ENCODE measurements at regions not wholly inside any gene's neighbourhood (a gene's known extent, or its start where the extent isn't known, plus 50 kb on each side); places are given as distances from the start of the nearest gene placed in this dataset.
"Not testable (repeated sequence)": the region's sequence is repeated elsewhere in the genome, so short reads cannot be mapped to it uniquely, and the experiment has no call there.

DNA sequence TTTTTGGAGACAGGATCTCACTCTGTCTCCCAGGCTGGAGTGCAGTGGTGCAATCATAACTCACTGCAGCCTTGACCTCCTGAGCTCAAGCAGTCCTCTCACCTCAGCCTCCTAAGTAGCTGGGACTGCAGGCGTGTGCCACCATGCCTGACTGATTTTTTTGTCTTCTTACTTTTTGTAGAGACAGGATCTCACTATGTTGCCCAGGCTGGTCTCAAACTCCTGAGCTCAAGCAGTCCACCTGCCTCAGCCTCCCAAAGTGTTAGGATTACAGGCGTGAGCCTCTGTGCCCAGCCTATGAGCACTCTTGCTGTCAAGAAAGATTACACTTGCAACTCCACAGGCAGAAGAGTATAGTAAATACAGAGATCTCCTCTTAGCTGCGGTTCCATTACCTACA, 151.5 kb upstream of the SLC35G4 start:
- not testable (repeated sequence) for H3K36me3 Mint-ChIP-seq, H3K27me3 Mint-ChIP-seq, H3K4me3 Mint-ChIP-seq, H3K27ac Mint-ChIP-seq, H3K9me3 Mint-ChIP-seq, H3K4me1 Mint-ChIP-seq

DNA sequence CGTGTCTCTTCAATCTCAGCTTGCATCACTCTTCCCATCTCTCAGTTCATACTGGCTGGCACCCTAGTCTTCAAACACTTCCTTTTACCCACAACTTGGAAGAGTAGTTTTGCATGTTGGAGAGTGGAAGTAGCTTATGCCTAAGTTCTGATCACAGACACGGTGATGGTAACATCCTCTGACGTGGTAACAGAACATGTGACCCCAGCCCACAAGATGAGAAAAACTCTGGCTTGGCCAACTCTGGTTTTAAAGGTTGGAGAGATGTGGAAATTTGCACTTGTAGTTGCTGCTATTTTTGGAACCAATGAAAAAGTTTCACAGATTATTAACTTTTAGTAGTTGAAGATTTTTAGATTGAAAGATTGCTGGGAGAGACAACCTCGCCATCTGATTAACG, 155.4 kb upstream of the SLC35G4 start:
- H3K9me3 Mint-ChIP-seq = peaks cover 0 to 2% (median 2%) of the 10 kb centered on the region in 3 donors
- no peaks in the 10 kb centered on the region for H3K4me1 Mint-ChIP-seq
- H3K4me3 Mint-ChIP-seq = no peak overlapping the region
- H3K36me3 Mint-ChIP-seq = peaks cover 1% of the 10 kb centered on the region
- peaks cover 2% of the 10 kb centered on the region for H3K27me3 Mint-ChIP-seq
- no peak overlapping the region for H3K27ac Mint-ChIP-seq

DNA sequence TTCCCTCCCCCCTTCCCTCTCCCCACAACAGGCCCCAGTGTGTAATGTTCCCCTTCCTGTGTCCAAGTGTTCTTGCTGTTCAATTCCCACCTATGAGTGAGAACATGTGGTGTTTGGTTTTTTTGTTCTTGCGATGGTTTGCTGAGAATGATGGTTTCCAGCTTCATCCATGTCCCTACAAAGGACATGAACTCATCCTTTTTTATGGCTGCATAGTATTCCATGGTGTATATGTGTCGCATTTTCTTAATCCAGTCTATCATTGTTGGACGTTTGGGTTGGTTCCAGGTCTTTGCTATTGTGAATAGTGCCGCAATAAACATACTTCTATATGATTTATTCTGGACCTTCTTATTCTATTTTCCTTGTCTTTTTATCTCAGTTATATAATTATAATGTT, 165.2 kb upstream of the SLC35G4 start:
- H3K27me3 Mint-ChIP-seq, H3K9me3 Mint-ChIP-seq, H3K4me3 Mint-ChIP-seq, H3K4me1 Mint-ChIP-seq, H3K36me3 Mint-ChIP-seq, H3K27ac Mint-ChIP-seq: not testable (repeated sequence)

DNA sequence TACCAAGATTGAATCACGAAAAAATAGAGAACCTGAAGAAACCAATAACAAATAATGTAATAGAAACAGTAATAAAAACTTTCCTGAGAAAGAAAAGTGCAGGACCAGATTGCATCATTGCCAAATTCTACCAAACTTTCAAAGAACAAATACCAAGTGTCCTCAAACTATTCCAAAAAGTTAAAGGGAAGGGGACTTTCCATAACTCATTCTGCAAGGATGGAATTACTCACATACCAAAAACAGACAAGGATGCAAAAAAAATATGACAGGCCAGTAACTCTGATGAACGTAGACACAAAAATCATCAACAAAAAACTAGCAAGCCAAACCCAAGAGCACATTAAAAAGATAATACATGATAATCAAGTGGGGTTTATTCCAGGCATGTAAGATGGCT, 172.3 kb upstream of the SLC35G4 start:
- no peaks in the 10 kb centered on the region for H3K4me1 Mint-ChIP-seq
- no peak overlapping the region for H3K27ac Mint-ChIP-seq
- no peaks in the 10 kb centered on the region for H3K36me3 Mint-ChIP-seq
- peaks cover 5 to 6% (median 5%) of the 10 kb centered on the region in 3 donors for H3K9me3 Mint-ChIP-seq
- H3K27me3 Mint-ChIP-seq = no peaks in the 10 kb centered on the region
- no peak overlapping the region for H3K4me3 Mint-ChIP-seq

DNA sequence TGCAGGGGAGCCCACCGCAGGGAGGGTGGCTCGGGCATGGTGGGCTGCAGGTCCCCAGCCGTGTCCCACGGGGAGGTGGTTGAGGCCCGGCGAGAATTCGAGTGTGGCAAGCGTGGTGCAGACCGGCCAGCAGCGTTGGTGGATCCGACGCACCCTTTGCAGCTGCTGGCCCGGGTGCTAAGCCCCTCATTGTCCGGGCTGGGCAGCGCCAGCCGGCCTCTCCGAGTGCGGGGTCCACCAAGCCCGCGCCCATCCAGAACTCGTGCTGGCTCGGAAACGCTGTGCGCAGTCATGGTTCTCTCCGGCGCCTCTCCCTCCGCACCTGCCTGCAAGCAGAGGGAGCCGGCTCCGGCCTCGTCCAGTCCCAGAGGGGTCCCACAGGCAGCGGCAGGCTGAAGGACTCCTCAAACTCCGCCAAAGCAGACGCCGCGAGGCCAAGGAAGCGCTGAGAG, 177.0 kb upstream of the SLC35G4 start:
- Mint-ChIP-seq H3K27me3 (no peaks in the 10 kb centered on the region), H3K36me3 (no peaks in the 10 kb centered on the region), H3K27ac (no peak overlapping the region), H3K4me3 (no peak overlapping the region), H3K4me1 (no peaks in the 10 kb centered on the region), H3K9me3 (peaks cover 5 to 8% (median 5%) of the 10 kb centered on the region in 3 donors)

DNA sequence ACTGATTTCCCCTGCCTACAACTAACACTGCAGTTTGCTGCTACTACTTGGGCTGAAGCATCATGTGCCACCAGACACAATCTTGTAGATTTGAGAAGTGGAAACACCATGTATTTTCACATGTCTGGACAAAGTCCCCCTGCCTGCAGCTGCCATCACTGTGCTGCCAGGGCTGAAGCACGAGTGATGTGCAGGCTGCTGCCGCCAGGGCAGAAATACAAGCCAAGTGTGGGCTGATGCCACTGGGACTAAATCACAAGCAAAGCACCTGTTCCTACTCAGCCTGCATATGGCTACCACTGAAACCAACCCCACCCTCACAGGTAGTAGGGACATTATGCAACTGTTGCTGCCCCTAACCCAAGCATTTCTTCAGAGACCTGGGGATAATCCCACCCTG, 179.5 kb upstream of the SLC35G4 start:
- H3K4me3 Mint-ChIP-seq = no peak overlapping the region
- H3K36me3 Mint-ChIP-seq = no peaks in the 10 kb centered on the region
- H3K27me3 Mint-ChIP-seq = no peaks in the 10 kb centered on the region
- no peak overlapping the region for H3K27ac Mint-ChIP-seq
- H3K4me1 Mint-ChIP-seq = no peaks in the 10 kb centered on the region
- H3K9me3 Mint-ChIP-seq = peaks cover 3 to 8% (median 4%) of the 10 kb centered on the region in 3 donors

DNA sequence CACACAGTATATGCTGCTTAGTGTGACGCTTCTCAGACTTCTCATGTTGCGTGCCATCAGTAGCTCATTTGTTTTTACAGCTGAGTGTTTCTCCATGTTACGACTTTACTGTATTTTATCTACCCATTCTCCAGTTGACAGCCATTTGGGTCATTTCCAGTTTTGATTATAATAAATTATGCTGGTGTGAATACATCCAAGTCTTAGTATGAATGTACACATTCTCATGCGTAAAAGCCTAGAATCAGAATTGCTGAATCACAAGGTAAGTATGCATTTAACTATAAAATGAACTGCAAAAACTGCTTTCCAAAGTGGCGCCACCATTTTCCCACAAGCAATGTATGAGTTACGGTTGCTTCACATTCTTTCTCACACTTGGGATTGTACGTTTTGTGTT, 184.2 kb upstream of the SLC35G4 start:
- Mint-ChIP-seq H3K36me3 (no peaks in the 10 kb centered on the region), H3K4me3 (no peak overlapping the region)

DNA sequence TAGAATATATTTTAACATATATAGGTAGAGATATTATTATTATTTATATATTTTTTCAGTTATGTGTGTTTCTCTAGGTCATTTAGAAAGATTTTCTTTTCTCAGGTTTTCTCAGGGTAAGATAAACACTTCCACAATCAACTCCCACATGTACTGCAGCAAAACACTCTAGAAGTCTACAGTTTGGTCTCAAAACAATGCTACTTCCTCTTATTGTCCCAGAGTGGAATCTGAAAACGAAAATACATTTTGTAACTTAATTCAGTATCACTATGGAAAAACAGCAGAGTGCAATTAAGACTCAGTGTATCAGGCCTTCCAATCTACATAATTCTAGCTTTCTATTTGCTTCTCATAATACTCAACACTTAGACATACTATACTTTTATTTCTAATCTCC, 190.1 kb upstream of the SLC35G4 start:
- Mint-ChIP-seq H3K4me1 (no peaks in the 10 kb centered on the region), H3K27me3 (no peaks in the 10 kb centered on the region), H3K27ac (no peak overlapping the region), H3K4me3 (no peak overlapping the region), H3K36me3 (no peaks in the 10 kb centered on the region), H3K9me3 (no peaks in the 10 kb centered on the region)

More for the DNA sequence above, 184.2 kb upstream of the SLC35G4 start:
- Mint-ChIP-seq H3K27ac (no peak overlapping the region), H3K27me3 (no peaks in the 10 kb centered on the region), H3K4me1 (no peaks in the 10 kb centered on the region), H3K9me3 (peaks cover 3 to 4% (median 4%) of the 10 kb centered on the region in 3 donors)

DNA sequence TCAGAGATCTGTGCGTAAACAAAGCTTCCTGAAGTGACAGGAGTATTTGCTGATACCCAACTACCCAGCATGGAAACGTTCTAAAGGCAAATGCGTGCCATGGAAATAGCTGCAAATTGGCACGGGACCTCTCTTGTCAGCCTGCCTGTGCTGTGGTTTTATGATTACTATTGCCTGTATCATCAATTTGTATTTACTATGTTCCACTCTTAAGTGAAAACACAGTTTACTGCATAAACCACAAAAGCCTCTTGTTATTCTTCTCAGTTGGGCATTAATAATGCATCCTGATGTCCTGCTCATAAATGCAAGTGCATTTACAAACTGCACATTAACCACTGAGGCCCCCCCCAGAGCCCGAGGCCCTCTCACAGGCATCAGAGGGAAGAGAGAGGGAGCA, 196.6 kb upstream of the SLC35G4 start:
- Mint-ChIP-seq H3K9me3 (no peaks in the 10 kb centered on the region), H3K36me3 (no peaks in the 10 kb centered on the region), H3K4me1 (no peaks in the 10 kb centered on the region), H3K27me3 (no peaks in the 10 kb centered on the region), H3K4me3 (no peak overlapping the region), H3K27ac (no peak overlapping the region)

DNA sequence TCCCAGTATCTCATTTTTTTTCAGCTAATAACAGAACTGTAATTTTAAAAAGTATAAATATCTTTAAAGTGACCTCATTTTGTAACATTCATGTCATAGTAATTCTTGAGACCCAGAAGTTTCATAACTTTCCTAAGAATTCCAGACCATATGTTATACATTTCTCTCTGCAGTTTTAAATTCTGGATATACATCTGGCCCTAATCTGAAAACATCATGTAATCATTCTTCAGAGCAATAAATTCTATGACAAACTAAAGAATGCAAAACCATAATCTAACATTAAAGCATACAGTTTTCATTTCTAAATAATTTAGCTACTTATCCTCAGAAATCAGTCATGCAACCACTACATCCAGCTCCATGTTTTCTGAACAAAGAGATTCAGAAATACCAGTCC, 198.3 kb upstream of the SLC35G4 start:
- H3K27me3 Mint-ChIP-seq = no peaks in the 10 kb centered on the region
- H3K9me3 Mint-ChIP-seq = peaks cover 0 to 3% (median 0%) of the 10 kb centered on the region in 3 donors

DNA sequence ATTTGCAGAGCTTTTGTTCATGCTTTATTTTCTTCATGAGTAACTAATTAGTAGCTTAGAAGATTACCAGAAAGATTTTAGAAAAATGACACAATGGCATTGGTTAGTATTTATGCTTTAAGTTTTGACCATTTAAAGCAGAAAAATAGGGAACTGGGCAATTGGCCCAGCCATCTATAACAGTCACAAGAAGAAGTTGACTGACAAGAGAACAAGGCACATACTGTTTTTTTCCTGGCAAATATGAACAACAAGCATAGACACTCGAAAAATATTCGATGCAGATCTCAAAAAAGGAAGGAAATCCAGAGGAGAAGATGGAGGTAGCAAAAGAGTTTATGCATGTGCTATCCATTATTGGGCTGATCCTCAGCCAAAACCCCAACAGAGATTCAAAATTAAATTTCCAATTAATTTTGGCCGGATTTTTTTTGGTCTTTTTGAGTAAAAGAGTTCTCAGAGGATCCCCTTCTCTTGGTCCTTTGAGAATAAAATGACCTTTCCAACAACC, 200.8 kb upstream of the SLC35G4 start:
- Mint-ChIP-seq H3K4me1 (no peaks in the 10 kb centered on the region), H3K9me3 (peaks cover 0 to 3% (median 0%) of the 10 kb centered on the region in 3 donors), H3K4me3 (no peak overlapping the region), H3K27ac (no peak overlapping the region), H3K27me3 (no peaks in the 10 kb centered on the region), H3K36me3 (no peaks in the 10 kb centered on the region)

More for the DNA sequence above, 198.3 kb upstream of the SLC35G4 start:
- no peak overlapping the region for H3K27ac Mint-ChIP-seq
- no peak overlapping the region for H3K4me3 Mint-ChIP-seq
- no peaks in the 10 kb centered on the region for H3K4me1 Mint-ChIP-seq
- H3K36me3 Mint-ChIP-seq = no peaks in the 10 kb centered on the region

DNA sequence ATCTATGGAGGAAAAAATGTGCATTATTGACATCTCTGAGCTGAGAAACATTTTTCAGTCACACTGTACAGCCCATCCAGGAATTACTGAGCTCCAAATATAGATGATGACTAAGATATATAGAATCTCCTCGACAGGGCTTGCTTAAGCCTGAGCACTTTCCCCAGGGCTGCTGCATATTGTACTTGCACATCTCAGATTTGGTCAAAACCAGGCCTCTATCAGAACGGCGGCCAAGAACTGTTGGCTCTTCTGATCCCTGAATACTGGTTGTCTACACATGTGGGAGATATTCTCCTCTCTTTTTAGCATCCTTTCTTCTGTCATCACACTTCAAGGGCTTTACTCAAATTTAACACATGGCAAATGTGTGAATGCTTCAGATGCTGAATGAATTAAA, 201.5 kb upstream of the SLC35G4 start:
- Mint-ChIP-seq H3K4me1 (no peaks in the 10 kb centered on the region), H3K27me3 (no peaks in the 10 kb centered on the region), H3K36me3 (no peaks in the 10 kb centered on the region), H3K27ac (no peak overlapping the region), H3K9me3 (peaks cover 0 to 3% (median 0%) of the 10 kb centered on the region in 3 donors), H3K4me3 (no peak overlapping the region)

DNA sequence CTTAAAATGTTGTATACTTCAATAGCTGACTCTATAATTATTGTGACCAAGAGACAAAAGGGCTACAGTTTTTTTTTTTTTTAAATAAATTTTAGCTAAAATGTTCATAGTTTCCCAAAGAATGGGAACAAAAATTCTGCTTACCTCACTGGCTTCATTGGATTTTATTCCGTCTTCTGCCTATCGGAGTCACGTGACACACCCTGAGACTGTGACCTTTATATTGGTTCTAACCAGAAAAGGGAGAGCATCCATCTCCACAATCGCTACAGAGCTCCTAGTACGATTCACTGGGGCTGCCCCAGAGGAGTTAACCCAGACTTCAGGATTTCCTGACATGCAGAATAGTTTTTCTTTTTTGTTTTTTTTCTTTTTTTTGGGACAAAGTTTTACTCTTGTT, 203.6 kb upstream of the SLC35G4 start:
- Mint-ChIP-seq H3K4me1 (no peaks in the 10 kb centered on the region), H3K27me3 (no peaks in the 10 kb centered on the region), H3K27ac (no peak overlapping the region), H3K36me3 (peaks cover 1% of the 10 kb centered on the region), H3K4me3 (no peak overlapping the region), H3K9me3 (peaks cover 1 to 3% (median 3%) of the 10 kb centered on the region in 3 donors)

DNA sequence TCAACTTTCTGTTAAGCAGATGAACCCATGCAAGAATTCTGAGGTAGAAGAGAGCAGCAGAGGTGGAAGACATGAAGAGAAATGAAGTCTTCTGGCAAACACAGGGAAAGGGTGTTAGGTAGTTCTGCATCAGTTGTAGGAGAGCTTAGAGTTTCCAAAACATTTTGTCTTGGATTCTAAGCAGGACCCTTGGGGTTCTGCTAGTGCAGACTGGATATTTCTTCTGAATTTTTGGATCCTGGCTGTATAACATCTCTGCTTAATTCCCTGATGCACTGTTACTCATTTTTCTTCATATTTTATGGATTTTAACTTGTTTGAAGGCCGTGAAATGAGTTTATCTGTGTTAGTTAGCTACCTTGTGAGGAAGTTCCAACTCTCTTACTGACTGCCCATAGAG, 208.7 kb upstream of the SLC35G4 start:
- Mint-ChIP-seq H3K27me3 (no peaks in the 10 kb centered on the region), H3K4me3 (no peak overlapping the region), H3K9me3 (peaks cover 1 to 3% (median 2%) of the 10 kb centered on the region in 3 donors), H3K36me3 (peaks cover 1% of the 10 kb centered on the region), H3K4me1 (no peaks in the 10 kb centered on the region), H3K27ac (no peak overlapping the region)

DNA sequence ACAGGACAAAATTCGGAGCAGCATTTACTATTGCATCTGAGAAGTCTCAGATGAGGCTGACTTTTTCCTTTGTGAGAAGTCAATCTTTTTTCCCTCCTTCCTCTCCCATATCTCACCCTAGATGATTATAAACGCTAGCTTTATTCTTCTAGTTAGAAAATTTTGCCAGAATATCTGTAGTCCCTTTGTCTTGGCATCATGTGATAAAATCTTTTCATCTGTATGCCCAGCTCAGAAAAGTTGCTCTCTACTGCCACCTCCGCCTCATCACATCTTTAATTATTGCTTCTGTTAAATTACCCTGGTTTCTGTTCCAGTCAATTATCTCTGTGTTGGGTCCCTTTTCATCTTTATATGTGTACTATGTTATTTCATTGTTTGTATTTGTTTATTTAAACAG, 210.8 kb upstream of the SLC35G4 start:
- Mint-ChIP-seq H3K4me3 (no peak overlapping the region), H3K9me3 (peaks cover 1 to 3% (median 2%) of the 10 kb centered on the region in 3 donors)

DNA sequence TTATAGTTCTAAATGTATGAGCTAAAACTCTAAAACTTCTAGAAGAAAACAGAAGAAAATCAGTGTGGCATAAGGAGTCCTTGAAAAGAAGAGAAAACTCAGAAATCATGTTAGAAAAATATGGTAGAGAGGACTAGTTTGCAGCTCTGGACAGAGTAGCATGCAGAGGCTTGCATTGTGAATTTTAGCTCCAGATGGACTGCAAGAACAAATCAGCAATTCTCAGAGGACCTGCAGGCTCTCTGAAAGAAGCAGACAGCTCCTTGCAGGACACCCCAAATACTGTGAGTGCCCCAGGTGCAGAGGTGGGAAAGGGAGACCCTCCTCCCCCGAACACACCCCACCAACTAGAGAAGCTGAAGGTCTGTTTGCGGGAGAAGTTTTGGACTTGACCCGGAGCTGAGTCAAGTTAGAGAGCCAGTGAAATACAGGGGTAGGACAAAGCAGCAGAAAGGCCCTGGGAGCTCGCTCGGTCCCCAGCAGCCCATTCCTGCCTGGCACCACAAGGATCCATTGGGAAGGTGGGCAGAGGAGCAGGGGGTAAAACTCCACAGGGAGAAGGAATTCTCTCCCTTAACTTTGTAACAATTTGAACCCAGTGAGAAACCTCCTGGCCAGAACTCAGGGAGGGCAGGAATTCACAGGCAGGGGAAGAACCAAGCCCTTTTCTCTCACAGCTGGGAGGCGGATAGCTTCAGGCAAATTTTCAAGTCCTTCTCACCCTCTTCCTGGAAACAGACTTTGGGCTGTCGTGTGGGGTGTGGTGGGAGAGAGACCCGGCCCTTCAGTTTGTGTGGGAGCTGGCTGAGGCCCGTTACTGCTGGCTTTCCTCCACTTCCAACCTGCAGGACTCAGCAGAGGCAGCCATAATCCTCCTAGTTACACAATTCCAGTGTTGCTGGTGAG, 216.2 kb upstream of the SLC35G4 start:
- H3K27ac Mint-ChIP-seq = no peak overlapping the region
- peaks cover 0 to under 1% (median 0%) of the 10 kb centered on the region in 3 donors for H3K9me3 Mint-ChIP-seq
- H3K4me1 Mint-ChIP-seq = no peaks in the 10 kb centered on the region
- no peaks in the 10 kb centered on the region for H3K27me3 Mint-ChIP-seq
- H3K36me3 Mint-ChIP-seq = no peaks in the 10 kb centered on the region
- H3K4me3 Mint-ChIP-seq = no peak overlapping the region

More for the DNA sequence above, 210.8 kb upstream of the SLC35G4 start:
- H3K27me3 Mint-ChIP-seq = no peaks in the 10 kb centered on the region
- H3K4me1 Mint-ChIP-seq = no peaks in the 10 kb centered on the region
- peaks cover 1% of the 10 kb centered on the region for H3K36me3 Mint-ChIP-seq
- H3K27ac Mint-ChIP-seq = no peak overlapping the region

Measured in IgD-negative memory B cell (primary cell).